ENCODE measurements at regions not wholly inside any gene's neighbourhood (a gene's known extent, or its start where the extent isn't known, plus 50 kb on each side); places are given as distances from the start of the nearest gene placed in this dataset.

GRCh38 chr1:57934745-57935144 is 510.9 kb upstream of the DAB1 start:
- no peak for DNase-seq (ENCODE audit: low read depth, low spot score)

GRCh38 chr1:57927003-57927402 is 503.1 kb upstream of the DAB1 start:
- DNase-seq (ENCODE audit: low read depth, low spot score) = no peak

- DNase-seq (ENCODE audit: low read depth, low spot score) = no peak
These were observed 502.2 kb upstream of the DAB1 start for GRCh38 chr1:57926025-57926552.

- no peak for DNase-seq (ENCODE audit: low read depth, low spot score)
These were observed 501.4 kb upstream of the DAB1 start for GRCh38 chr1:57925226-57925625.

GRCh38 chr1:57922130-57922529 is 498.3 kb upstream of the DAB1 start:
- no peak for DNase-seq (ENCODE audit: low read depth, low spot score)

- DNase-seq (ENCODE audit: low read depth, low spot score) = peak; percentile 43
These were observed 492.2 kb upstream of the DAB1 start for GRCh38 chr1:57916041-57916440.

- no peak for DNase-seq (ENCODE audit: low read depth, low spot score)
These were observed 487.6 kb upstream of the DAB1 start for GRCh38 chr1:57911427-57911826.

- DNase-seq (ENCODE audit: low read depth, low spot score) = no peak
These were observed 486.9 kb upstream of the DAB1 start for GRCh38 chr1:57910782-57911181.

- no peak for DNase-seq (ENCODE audit: low read depth, low spot score)
These were observed 486.4 kb upstream of the DAB1 start for GRCh38 chr1:57910305-57910704.

GRCh38 chr1:57908147-57908890 is 484.5 kb upstream of the DAB1 start:
- DNase-seq (ENCODE audit: low read depth, low spot score) = no peak

GRCh38 chr1:57901208-57901919 is 477.5 kb upstream of the DAB1 start:
- DNase-seq (ENCODE audit: low read depth, low spot score) = no peak

GRCh38 chr1:57898531-57898930 is 474.7 kb upstream of the DAB1 start:
- DNase-seq (ENCODE audit: low read depth, low spot score) = no peak

- no peak for DNase-seq (ENCODE audit: low read depth, low spot score)
These were observed 473.7 kb upstream of the DAB1 start for GRCh38 chr1:57897581-57897980.

- DNase-seq (ENCODE audit: low read depth, low spot score) = no peak
These were observed 470.5 kb upstream of the DAB1 start for GRCh38 chr1:57894315-57894714.

- DNase-seq (ENCODE audit: low read depth, low spot score) = peak; percentile 33
These were observed 465.9 kb upstream of the DAB1 start for GRCh38 chr1:57889676-57890320.

GRCh38 chr1:57887964-57888491 is 464.2 kb upstream of the DAB1 start:
- peak; percentile 36 for DNase-seq (ENCODE audit: low read depth, low spot score)

GRCh38 chr1:57886376-57886775 is 462.5 kb upstream of the DAB1 start:
- no peak for DNase-seq (ENCODE audit: low read depth, low spot score)

- DNase-seq (ENCODE audit: low read depth, low spot score) = no peak
These were observed 459.8 kb upstream of the DAB1 start for GRCh38 chr1:57883642-57883995.

GRCh38 chr1:57882934-57883641 is 459.2 kb upstream of the DAB1 start:
- DNase-seq (ENCODE audit: low read depth, low spot score) = no peak

- no peak for DNase-seq (ENCODE audit: low read depth, low spot score)
These were observed 458.2 kb upstream of the DAB1 start for GRCh38 chr1:57882072-57882471.

- no peak for DNase-seq (ENCODE audit: low read depth, low spot score)
These were observed 457.8 kb upstream of the DAB1 start for GRCh38 chr1:57881639-57882038.

GRCh38 chr1:57879700-57880099 is 455.8 kb upstream of the DAB1 start:
- no peak for DNase-seq (ENCODE audit: low read depth, low spot score)
